GM21528 (cell line): ENCODE measurements at regions not wholly inside any gene's neighbourhood (a gene's known extent, or its start where the extent isn't known, plus 50 kb on each side); places are given as distances from the start of the nearest gene placed in this dataset.

Source experiments
- ATAC-seq: cut with Tn5 transposase; IDR thresholded peaks from one replicate; pipeline ENCODE4 v1.9.1; 2021; ENCODE audit warnings: mild to moderate bottlenecking, moderate library complexity; ENCODE audit not compliant: unreplicated experiment, low FRiP score

DNA sequence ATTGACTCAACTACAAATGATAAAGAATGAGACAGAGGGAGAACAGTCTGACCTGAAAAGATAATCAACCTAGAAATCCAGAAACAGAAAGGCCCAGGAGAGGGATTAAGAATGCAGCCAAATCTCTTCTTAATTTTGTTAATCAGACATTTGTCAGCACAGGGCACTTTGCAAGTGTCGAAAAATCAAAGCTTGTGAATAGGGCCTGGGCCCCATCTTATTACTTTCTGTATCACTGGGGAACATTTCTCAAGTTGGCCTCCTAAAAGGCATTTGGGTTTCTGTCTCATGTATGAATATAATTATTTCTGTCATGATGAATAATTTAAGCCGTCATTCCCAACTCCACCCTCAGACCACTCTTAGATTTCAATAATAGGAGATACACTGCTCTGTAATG lies 308.4 kb upstream of the PRKCQ start:
- no peak for ATAC-seq

DNA sequence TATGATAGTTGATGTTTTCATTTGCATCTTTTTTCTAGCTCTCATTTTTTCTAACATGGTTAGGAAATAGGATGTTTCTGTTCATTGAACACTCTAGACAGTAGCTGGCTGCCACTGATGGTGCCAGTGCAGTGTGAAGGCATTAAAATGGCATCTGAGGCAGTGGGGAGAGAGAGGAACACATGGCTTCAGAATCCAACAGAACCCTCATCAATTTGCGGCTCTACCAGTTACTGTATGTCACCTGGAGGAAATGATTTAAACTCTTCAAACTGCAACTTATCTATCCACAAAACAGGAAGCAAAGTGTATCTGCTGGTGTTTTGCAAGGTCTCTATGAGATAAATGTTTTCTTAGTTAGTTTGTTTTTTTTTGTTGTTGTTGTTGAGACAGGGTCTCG lies 305.2 kb upstream of the PRKCQ start:
- no peak for ATAC-seq

GRCh38 chr10:6881987-6882386 lies 301.9 kb upstream of the PRKCQ start:
- no peak for ATAC-seq

DNA sequence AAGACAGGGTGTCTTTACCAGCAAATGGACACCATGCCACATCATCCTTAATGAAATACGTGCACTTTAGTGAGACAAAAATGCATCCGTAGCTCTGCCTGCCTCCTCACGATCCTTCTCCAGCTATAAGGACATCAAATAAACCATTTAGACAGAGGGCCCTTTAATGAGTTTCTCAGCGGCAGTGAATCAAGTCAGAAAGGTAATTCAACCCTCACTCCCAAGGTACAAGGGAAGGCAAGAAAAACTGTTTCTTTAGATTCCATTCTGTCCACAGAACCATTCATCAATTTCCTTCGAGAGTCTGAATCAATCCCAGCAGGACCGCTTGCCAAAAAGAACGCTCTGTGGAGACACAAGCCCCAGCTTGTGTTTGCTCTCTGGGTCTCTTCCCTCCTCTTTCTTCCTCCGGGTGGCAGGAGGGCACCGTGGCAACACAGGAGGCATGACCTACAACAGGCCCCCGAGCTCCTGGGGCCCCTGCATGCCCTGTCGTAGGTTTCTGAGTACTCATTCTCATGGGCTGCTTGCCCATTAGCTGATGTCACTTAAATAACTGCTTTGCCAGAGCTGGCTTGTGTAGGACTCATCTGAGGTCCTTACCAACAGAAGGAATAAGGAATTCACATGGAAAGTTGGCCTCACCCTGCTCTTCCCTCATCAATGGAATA lies 297.8 kb upstream of the PRKCQ start:
- ATAC-seq = no peak

- ATAC-seq = no peak
These were observed 297.3 kb upstream of the PRKCQ start for GRCh38 chr10:6877336-6877721.

- ATAC-seq = no peak
These were observed 295.3 kb upstream of the PRKCQ start for GRCh38 chr10:6875269-6875865.

- ATAC-seq = no peak
These were observed 291.1 kb upstream of the PRKCQ start for GRCh38 chr10:6871128-6871527.

DNA sequence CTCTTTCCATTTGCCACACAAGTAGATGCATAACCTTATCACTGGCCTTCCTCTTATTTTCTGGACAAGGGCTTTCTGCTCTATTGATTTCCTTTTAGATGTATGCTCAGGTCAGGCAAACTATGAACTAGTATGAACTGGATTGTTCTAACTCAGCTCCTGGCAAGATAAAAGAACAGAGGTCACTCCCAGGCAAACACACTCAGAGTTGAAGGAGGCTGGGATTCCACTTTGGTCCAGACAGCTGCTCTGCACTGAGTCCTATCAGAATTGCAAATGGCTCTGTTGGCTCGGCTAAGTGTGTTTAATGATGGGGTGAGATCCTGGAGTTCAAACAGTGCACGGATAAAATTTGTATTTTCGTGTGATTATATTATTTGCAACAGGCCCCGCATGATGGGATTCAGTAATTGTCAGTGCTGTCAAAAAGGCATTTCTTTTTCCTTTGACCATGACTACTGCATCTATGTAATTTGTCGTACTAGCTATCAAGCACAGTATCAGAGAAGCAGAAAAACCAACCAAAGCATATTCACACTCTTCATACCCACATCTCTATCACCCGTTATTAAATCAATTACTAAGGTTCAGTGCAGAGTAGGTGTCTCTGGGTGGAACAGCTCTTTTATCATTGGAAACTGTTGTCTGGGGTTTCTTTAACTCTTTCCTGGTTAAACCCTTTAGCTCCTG lies 288.1 kb upstream of the PRKCQ start:
- ATAC-seq = no peak

DNA sequence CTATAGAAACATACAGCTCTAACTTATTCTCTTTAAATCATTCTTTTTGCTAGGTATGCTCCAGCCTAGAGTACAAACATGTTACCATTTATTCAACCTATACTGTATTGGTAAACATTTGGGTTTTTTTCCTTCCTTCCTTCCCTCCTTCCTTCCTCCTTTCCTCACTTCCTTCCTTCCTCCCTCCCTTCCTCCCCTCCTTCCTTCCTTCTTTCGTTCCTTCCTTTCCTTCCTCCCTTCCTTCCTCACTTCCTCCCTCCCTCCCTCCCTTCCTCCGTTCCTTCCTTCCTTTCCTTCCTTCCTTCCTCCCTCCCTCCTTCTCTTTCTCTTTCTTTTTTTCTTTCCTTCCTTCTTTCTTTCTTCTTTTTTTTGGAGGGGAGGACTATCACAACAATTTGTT lies 286.7 kb upstream of the PRKCQ start:
- no peak for ATAC-seq

DNA sequence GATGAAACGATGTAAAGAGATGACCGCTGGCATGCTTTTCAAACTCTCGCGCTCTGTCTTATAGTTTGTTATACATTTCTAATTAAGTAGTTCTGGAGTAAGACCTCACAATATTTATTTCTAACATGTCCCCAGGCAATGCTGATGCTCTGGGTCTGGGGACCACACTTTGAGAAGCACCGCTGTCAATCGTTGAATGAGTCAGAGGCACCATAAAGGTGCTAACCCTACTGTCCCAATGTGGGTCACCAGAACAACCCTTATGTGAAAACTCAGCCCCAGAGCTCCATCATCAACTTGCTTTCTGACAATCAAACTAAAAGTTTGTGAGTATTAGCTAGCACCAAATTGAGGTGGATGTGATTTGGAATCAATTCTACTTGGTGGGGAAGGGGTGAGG lies 284.1 kb upstream of the PRKCQ start:
- no peak for ATAC-seq

DNA sequence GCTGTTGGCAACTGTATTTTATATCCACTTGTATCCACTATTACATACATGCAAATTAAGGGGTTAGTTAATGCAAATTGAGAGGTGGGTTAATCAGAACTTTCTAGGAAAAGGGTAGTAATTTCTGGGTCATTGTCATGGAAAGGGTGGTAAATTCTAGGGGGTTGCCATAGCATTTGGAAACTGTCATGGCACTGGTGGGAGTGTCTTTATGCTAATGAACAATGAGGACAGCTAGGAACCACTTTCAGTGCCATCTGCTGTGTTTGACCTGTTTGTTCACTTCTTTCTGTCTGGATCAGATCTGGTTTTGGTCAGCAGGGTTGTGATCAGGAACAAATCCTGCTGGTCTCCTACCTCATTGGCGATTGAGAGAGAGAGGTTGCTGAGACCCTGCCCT lies 283.3 kb upstream of the PRKCQ start:
- no peak for ATAC-seq

DNA sequence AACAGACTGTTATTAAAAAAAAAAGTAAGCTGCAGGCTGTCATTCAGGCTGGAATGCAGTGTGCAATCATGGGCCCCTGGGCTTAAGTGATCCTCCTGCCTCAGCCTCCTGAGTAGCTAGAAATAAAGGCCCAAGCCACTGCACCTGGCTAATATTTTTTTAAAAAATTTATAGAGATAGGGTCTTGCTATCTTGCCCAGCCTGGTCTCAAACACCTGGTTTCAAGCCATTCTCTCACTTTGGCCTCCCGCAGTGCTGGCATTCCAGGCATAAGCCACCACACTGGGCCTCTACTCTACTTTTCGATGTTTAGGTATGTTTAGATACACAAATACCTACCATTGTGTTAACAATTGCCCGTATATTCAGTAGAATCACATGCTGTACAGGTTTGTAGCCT lies 270.4 kb upstream of the PRKCQ start:
- ATAC-seq = no peak

DNA sequence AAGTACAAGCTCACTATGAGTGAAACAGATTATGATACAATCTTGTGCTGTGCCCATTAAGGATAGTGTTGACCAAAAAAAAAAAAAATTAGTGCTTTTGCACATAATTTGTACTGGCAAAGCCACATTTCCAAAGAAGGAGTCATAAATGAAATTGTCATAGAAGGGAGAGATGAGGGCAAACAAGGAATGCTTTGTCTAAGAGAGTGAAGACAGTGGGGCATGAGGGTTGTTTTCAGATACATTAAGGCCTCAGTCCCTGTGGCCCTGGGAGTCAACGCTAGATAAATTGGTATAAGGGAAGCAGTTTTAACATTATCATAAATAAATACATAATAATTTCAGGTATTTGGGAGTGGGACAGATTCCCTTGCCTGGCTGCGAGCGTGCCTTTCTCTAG lies 267.5 kb upstream of the PRKCQ start:
- no peak for ATAC-seq

DNA sequence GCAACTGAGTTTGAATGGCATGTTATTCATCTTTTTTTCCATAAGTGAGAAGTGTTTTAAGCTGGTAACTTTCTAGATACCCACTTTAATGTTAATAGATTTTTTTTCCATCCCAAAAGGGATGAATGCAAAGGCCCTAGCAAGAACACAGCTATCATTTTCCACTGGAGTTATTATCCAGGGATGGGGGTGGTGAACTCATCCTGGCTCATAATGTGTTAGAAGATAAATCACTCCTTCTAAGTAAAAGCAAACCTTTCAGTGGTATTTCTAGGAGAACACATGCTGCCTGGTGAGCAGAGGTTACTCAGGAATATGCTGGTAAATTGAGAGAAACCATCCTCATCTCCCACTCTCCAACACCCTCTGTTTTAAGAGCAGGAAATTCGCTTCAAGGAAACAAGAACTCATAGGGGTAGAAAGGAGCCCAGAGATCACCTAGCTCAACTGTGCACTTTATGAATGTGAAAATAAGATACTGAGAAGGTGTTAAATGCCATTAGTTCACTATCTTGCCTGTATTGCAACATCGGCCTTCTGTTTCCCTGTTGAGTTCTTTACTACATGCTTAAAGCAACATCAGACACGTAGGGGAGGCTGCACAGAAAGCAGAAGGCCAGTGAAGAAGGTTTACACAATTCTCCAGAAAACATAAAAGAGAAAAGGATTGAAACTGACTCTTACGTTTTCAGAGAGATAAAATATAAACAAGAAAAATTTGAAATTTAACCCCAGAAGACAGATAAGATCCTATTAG lies 264.0 kb upstream of the PRKCQ start:
- ATAC-seq = no peak

GRCh38 chr10:6843481-6843881 lies 263.4 kb upstream of the PRKCQ start:
- no peak for ATAC-seq

GRCh38 chr10:6842722-6843121 lies 262.6 kb upstream of the PRKCQ start:
- no peak for ATAC-seq

DNA sequence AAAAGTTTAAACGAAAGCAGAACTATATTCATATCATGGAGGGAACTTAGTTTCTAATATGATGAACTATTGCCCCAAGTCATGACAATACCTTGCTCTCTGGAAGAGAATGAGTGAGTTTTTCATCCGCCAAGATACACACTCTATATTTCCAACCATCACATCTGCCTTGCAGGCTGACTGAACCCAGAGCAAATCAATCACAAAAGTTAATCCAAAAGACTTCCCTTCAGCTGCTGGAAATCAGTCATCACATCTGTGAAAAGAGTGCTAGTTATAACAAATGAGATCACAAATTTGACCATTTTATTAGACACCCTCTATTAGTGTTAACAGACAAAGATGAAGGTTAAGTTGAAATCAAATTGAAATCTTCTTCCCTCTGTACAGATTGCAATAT lies 261.7 kb upstream of the PRKCQ start:
- no peak for ATAC-seq

- no peak for ATAC-seq
These were observed 260.7 kb upstream of the PRKCQ start for GRCh38 chr10:6840766-6841165.

DNA sequence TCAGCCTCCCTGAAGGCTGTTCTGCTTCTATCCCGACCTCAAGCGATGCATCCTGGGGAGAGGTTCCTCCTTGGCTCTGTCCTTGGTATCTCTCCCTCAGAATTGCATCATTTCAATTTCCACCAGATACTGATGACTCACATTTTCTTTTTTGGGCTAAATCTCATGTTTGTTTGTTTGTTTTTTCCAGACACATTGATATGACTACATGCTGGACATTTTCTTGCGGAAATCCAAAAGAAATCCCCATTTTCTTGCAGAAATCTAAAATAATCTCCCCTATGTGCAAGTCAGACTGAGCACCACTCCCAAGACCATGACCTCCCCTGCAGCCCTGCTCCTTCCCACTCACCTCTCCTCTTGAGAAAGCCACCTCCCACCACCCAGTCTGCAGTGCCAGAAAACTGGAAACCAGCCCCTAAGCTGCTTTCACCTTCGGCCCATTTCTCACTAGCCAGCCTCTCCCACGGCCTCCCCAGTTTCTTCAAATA lies 260.2 kb upstream of the PRKCQ start:
- no peak for ATAC-seq

DNA sequence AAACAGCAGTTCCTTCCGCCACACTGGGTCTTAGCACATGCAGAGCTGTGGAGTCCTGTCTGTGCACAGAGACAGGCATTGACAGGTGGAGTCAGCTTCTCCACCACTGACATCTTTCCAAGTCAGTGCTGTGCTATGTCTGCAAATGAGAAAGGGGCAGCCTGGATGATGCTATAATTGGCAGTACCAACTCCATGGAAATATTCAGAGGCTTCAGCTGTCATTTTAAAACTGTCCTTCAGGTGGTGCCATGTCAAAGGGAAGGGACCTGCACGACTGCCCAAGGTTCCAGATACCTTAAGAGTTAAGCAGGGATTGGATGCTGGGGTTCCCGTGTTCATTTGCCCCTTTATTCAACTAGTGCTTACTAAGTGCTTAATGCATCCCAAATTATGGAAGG lies 258.0 kb upstream of the PRKCQ start:
- ATAC-seq = no peak

DNA sequence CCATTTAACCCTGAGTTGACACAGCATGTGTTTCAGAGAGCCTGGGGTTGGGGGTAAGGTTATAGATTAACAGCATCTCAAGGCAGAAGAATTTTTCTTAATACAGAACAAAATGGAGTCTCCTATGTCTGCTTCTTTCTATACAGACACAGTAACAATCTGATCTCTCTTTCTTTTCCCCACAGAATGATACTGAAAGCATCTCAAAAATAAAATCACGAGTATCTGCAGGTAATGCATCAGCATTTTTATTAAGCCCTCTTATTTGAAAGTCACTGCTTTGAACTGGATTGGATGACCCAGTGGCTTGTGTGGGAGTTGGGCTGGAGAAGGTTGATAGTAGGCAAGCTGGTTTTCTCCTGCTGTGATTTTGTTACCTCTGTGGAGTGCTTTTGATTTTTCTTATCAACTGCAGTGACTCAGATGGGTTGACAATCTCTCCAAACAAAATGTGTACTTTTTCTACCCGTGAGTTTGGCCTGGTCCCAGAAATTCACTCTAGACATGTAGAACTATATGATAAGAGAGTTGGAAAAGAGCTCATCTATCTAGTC lies 253.5 kb upstream of the PRKCQ start:
- ATAC-seq = no peak
